ENCODE measurements at regions not wholly inside any gene's neighbourhood (a gene's known extent, or its start where the extent isn't known, plus 50 kb on each side); places are given as distances from the start of the nearest gene placed in this dataset.
A peak's percentile ranks its signal among the peaks of the same experiment; 100 is the strongest.
"Not testable (repeated sequence)": the region's sequence is repeated elsewhere in the genome, so short reads cannot be mapped to it uniquely, and the experiment has no call there.

- DNase-seq, result no peak
Measured at GRCh38 chr4:138487230-138487629, 245.1 kb upstream of the SLC7A11 start.

GRCh38 chr4:138485498-138485897 is 243.3 kb upstream of the SLC7A11 start:
- DNase-seq, result no peak

- no peak for DNase-seq
Measured at GRCh38 chr4:138475116-138475515, 233.0 kb upstream of the SLC7A11 start.

GRCh38 chr4:138473339-138473738 is 231.2 kb upstream of the SLC7A11 start:
- DNase-seq, result no peak

- DNase-seq, result no peak
Measured at GRCh38 chr4:138460477-138461414, 218.6 kb upstream of the SLC7A11 start.

GRCh38 chr4:138458751-138459150 is 216.6 kb upstream of the SLC7A11 start:
- DNase-seq, result peak; percentile 17

GRCh38 chr4:138456349-138456748 is 214.2 kb upstream of the SLC7A11 start:
- DNase-seq, result not testable (repeated sequence)

- DNase-seq, result no peak
Measured at GRCh38 chr4:138455097-138455496, 212.9 kb upstream of the SLC7A11 start.

- DNase-seq, result no peak
Measured at GRCh38 chr4:138452826-138453225, 210.7 kb upstream of the SLC7A11 start.

GRCh38 chr4:138451276-138451663 is 209.1 kb upstream of the SLC7A11 start:
- no peak for DNase-seq

- no peak for DNase-seq
Measured at GRCh38 chr4:138450546-138451275, 208.6 kb upstream of the SLC7A11 start.

- DNase-seq, result no peak
Measured at GRCh38 chr4:138449938-138450337, 207.8 kb upstream of the SLC7A11 start.

GRCh38 chr4:138448169-138448568 is 206.0 kb upstream of the SLC7A11 start:
- DNase-seq, result no peak

- DNase-seq, result no peak
Measured at GRCh38 chr4:138446456-138446855, 204.3 kb upstream of the SLC7A11 start.

GRCh38 chr4:138445098-138445497 is 202.9 kb upstream of the SLC7A11 start:
- DNase-seq, result no peak

GRCh38 chr4:138444260-138444659 is 202.1 kb upstream of the SLC7A11 start:
- DNase-seq, result no peak

- no peak for DNase-seq
Measured at GRCh38 chr4:138439143-138439581, 197.0 kb upstream of the SLC7A11 start.

- DNase-seq, result no peak
Measured at GRCh38 chr4:138438608-138439007, 196.5 kb upstream of the SLC7A11 start.

GRCh38 chr4:138437263-138437851 is 195.2 kb upstream of the SLC7A11 start:
- DNase-seq, result no peak

- DNase-seq, result not testable (repeated sequence)
Measured at GRCh38 chr4:138435733-138436132, 193.6 kb upstream of the SLC7A11 start.

GRCh38 chr4:138435046-138435445 is 192.9 kb upstream of the SLC7A11 start:
- DNase-seq, result not testable (repeated sequence)

GRCh38 chr4:138428611-138429010 is 186.5 kb upstream of the SLC7A11 start:
- no peak for DNase-seq

GRCh38 chr4:138426786-138427185 is 184.6 kb upstream of the SLC7A11 start:
- no peak for DNase-seq

- no peak for DNase-seq
Measured at GRCh38 chr4:138420471-138420870, 178.3 kb upstream of the SLC7A11 start.

All from SIG-M5 (cell line).